Lower leg skin (tissue), 3 donors: ENCODE measurements at regions not wholly inside any gene's neighbourhood (a gene's known extent, or its start where the extent isn't known, plus 50 kb on each side); places are given as distances from the start of the nearest gene placed in this dataset.

Source experiments
- POLR2A ChIP-seq, 2 donors: fragments of 450-650 bp; IDR thresholded peaks; one replicate each; pipeline ENCODE4 v1.6.1; 2016 to 2017; ENCODE audit warnings: antibody characterized with exemption in 2 of 2, mild to moderate bottlenecking in 1 of 2, moderate library complexity in 1 of 2
- TF ChIP-seq, protein P1 (sequence below), 3 donors: fragments of 450-650 bp; IDR thresholded peaks; one replicate each; pipeline ENCODE4 v1.5.1; 2016; ENCODE audit warnings: antibody characterized with exemption in 3 of 3, mild to moderate bottlenecking in 3 of 3, moderate library complexity in 2 of 3

DNA sequence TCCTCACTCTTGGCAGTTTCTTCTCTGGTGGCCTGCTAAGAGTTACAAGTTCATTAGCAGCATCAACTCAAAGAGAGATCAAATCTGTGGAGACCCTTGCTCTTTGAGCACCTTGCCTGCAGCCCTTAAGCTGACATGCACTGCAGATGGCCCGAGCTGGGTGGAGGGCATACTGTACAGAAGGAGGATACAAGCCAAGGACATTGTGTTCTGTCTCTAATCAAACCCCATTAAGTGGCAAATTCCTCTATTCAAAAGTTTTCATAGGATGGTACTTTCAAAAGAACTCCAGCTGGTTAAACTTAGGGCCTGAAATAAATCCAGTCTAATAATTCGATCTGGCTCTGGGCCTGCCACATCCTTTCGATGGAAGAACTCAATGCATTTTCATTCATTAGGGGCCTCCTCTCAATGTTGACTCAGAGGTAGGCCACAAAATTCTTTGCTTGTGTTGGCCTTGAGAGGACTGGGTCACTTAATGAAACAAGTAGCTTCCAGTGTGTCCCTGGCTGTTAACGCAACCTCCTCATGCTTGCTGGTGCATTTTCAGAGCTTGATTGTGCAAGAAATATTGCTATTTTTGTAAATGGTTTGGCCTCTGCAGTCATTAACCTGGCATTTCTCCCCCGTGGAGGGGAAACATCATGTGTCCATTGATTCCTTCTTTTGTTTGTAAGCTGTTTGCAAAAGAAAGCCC is 318.2 kb downstream of the NUAK1 start:
- TF ChIP-seq, protein P1, sequence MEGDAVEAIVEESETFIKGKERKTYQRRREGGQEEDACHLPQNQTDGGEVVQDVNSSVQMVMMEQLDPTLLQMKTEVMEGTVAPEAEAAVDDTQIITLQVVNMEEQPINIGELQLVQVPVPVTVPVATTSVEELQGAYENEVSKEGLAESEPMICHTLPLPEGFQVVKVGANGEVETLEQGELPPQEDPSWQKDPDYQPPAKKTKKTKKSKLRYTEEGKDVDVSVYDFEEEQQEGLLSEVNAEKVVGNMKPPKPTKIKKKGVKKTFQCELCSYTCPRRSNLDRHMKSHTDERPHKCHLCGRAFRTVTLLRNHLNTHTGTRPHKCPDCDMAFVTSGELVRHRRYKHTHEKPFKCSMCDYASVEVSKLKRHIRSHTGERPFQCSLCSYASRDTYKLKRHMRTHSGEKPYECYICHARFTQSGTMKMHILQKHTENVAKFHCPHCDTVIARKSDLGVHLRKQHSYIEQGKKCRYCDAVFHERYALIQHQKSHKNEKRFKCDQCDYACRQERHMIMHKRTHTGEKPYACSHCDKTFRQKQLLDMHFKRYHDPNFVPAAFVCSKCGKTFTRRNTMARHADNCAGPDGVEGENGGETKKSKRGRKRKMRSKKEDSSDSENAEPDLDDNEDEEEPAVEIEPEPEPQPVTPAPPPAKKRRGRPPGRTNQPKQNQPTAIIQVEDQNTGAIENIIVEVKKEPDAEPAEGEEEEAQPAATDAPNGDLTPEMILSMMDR (IDR thresholded peaks at IDR 0.05), result no peak
- no peak for TF ChIP-seq POLR2A (IDR thresholded peaks at IDR 0.05)
